Liver (tissue), 8 donors: ENCODE measurements at regions not wholly inside any gene's neighbourhood (a gene's known extent, or its start where the extent isn't known, plus 50 kb on each side); places are given as distances from the start of the nearest gene placed in this dataset.

Source experiments
- DNase-seq: peaks from one replicate; pipeline ENCODE4 v3.0.0-alpha.2; 2017; ENCODE audit warnings: low spot score
- H3K27ac ChIP-seq, 2 donors: one replicate each; pipeline ENCODE4 v1.7.0; 2013; ENCODE audit warnings: inconsistent platforms in 2 of 2, low read length in 2 of 2, control low read depth in 1 of 2, low read depth in 1 of 2, mild to moderate bottlenecking in 1 of 2
- H3K27me3 ChIP-seq, 4 donors: one replicate each; pipeline versions ENCODE4 v1.6.1 to v1.7.0; 2013; ENCODE audit warnings: low read length in 3 of 4, inconsistent platforms in 1 of 4, mild to moderate bottlenecking in 1 of 4, moderate library complexity in 1 of 4; ENCODE audit not compliant: control insufficient read depth in 4 of 4, insufficient read depth in 4 of 4
- H3K36me3 ChIP-seq, 4 donors: one replicate each; pipeline versions ENCODE4 v1.6.1 to v1.7.0; 2013; ENCODE audit warnings: low read length in 3 of 4, mild to moderate bottlenecking in 3 of 4, low read depth in 1 of 4, moderate library complexity in 1 of 4; ENCODE audit not compliant: control insufficient read depth in 4 of 4, insufficient read depth in 3 of 4
- H3K4me1 ChIP-seq, 4 donors: one replicate each; pipeline versions ENCODE4 v1.6.1 to v1.7.0; 2013; ENCODE audit warnings: low read length in 3 of 4, mild to moderate bottlenecking in 3 of 4, moderate library complexity in 1 of 4; ENCODE audit not compliant: control insufficient read depth in 4 of 4, insufficient read depth in 4 of 4
- H3K4me3 ChIP-seq, 3 donors: one replicate each; pipeline versions ENCODE4 v1.6.1 to v1.7.0; 2013; ENCODE audit warnings: low read length in 3 of 3, control low read depth in 1 of 3, low read depth in 1 of 3, mild to moderate bottlenecking in 1 of 3
- H3K9ac ChIP-seq, 2 donors: one replicate each; pipeline ENCODE4 v1.7.0; 2013; ENCODE audit warnings: low read length in 2 of 2, mild to moderate bottlenecking in 2 of 2, moderate library complexity in 2 of 2, control low read depth in 1 of 2, low read depth in 1 of 2
- H3K9me3 ChIP-seq, 4 donors: one replicate each; pipeline versions ENCODE4 v1.6.1 to v1.7.0; 2013; ENCODE audit warnings: low read length in 3 of 4; ENCODE audit not compliant: control insufficient read depth in 4 of 4
- ATF3 ChIP-seq: IDR thresholded peaks from 2 replicates; pipeline ENCODE4 v1.6.1; 2016; ENCODE audit warnings: antibody characterized with exemption
- CTCF ChIP-seq: fragments of 150-350 bp; IDR thresholded peaks from 2 replicates; pipeline ENCODE4 v1.5.1; 2017; ENCODE audit warnings: improper control_type of control experiment, low read depth, low read length; ENCODE audit not compliant: missing input control
- EGR1 ChIP-seq, 2 donors: IDR thresholded peaks; 2 replicates each; pipeline ENCODE4 v1.6.1; 2016 to 2018; ENCODE audit warnings: antibody characterized with exemption in 2 of 2, low read depth in 2 of 2
- FOXA1 ChIP-seq: IDR thresholded peaks from 2 replicates; pipeline ENCODE4 v1.6.1; 2016; ENCODE audit warnings: antibody characterized with exemption
- FOXA2 ChIP-seq: IDR thresholded peaks from 2 replicates; pipeline ENCODE4 v1.6.1; 2016; ENCODE audit warnings: antibody characterized with exemption
- GABPA ChIP-seq, 2 donors: IDR thresholded peaks in 1 of 2; conservative IDR thresholded peaks in 1 of 2; 2 replicates each; pipeline ENCODE4 v1.6.1; 2016; ENCODE audit warnings: antibody characterized with exemption in 2 of 2, mild to moderate bottlenecking in 1 of 2, moderate library complexity in 1 of 2
- HNF4A ChIP-seq, 2 donors: conservative IDR thresholded peaks; 2 replicates each; pipeline ENCODE4 v1.6.1; 2016; ENCODE audit warnings: antibody characterized with exemption in 2 of 2, mild to moderate bottlenecking in 2 of 2
- HNF4G ChIP-seq: IDR thresholded peaks from 2 replicates; pipeline ENCODE4 v1.6.1; 2016; ENCODE audit warnings: antibody characterized with exemption
- JUND ChIP-seq, 2 donors: IDR thresholded peaks; 2 replicates each; pipeline ENCODE4 v1.6.1; 2016; ENCODE audit warnings: antibody characterized with exemption in 2 of 2
- MAX ChIP-seq: IDR thresholded peaks from 2 replicates; pipeline ENCODE4 v1.6.1; 2016; ENCODE audit warnings: antibody characterized with exemption
- NR2F2 ChIP-seq: IDR thresholded peaks from 2 replicates; pipeline ENCODE4 v1.6.1; 2016; ENCODE audit warnings: antibody characterized with exemption
- RAD21 ChIP-seq, 2 donors: IDR thresholded peaks; 2 replicates each; pipeline ENCODE4 v1.6.1; 2016; ENCODE audit warnings: antibody characterized with exemption in 2 of 2, mild to moderate bottlenecking in 2 of 2
- REST ChIP-seq: IDR thresholded peaks from 2 replicates; pipeline ENCODE4 v1.6.1; 2016; ENCODE audit warnings: antibody characterized with exemption, mild to moderate bottlenecking
- RXRA ChIP-seq, 2 donors: IDR thresholded peaks; 2 replicates each; pipeline ENCODE4 v1.6.1; 2017 to 2018; ENCODE audit warnings: antibody characterized with exemption in 2 of 2, mild to moderate bottlenecking in 1 of 2
- SP1 ChIP-seq: IDR thresholded peaks from 2 replicates; pipeline ENCODE4 v1.6.1; 2018; ENCODE audit warnings: antibody characterized with exemption, mild to moderate bottlenecking
- TAF1 ChIP-seq: conservative IDR thresholded peaks from 2 replicates; pipeline ENCODE4 v1.6.1; 2016; ENCODE audit warnings: antibody characterized with exemption, mild to moderate bottlenecking
- YY1 ChIP-seq: IDR thresholded peaks from 2 replicates; pipeline ENCODE4 v1.6.1; 2016; ENCODE audit warnings: antibody characterized with exemption, mild to moderate bottlenecking
- ZBTB33 ChIP-seq: IDR thresholded peaks from 2 replicates; pipeline ENCODE4 v1.6.1; 2016; ENCODE audit warnings: antibody characterized with exemption
- WGBS: extraction: QIAGEN DNeasy Blood & Tissue Kit; methylation state at CpG from one replicate; pipeline ENCODE4 v1.1.7; 2013; 5-methylcytosine and 5-hydroxymethylcytosine counted together
- donor health status: healthy.
- donor health status: healthy.
- donor health status: healthy.
- donor health status: healthy.
- donor health status: healthy.

- TF ChIP-seq MAX: no peak
- no peak for TF ChIP-seq YY1
- TF ChIP-seq TAF1: no peak
Observed at GRCh38 chr2:156021146-156022040, 311.1 kb downstream of the NR4A2 start (continued).

GRCh38 chr2:156019341-156019740 lies 313.2 kb downstream of the NR4A2 start:
- WGBS: 96% methylated on average over 2 of the region's 2 CpGs
- Histone ChIP-seq H3K27me3 (no peaks in the 10 kb centered on the region), H3K4me1 (no peaks in the 10 kb centered on the region), H3K9ac (no peak overlapping the region), H3K4me3 (no peak overlapping the region), H3K9me3 (no peaks in the 10 kb centered on the region), H3K36me3 (no peaks in the 10 kb centered on the region), H3K27ac (no peak overlapping the region)
- TF ChIP-seq RAD21 (IDR thresholded peaks at IDR 0.05) (no peak), TAF1 (no peak), SP1 (no peak), EGR1 (IDR thresholded peaks at IDR 0.05; ENCODE audit: low read depth in 2 of 2) (no peak), HNF4A (conservative IDR thresholded peaks at IDR 0.05) (no peak), NR2F2 (no peak), MAX (no peak), FOXA2 (no peak), HNF4G (no peak), GABPA (IDR thresholded peaks at IDR 0.05 in 1 of 2, conservative IDR thresholded peaks at IDR 0.05 in 1 of 2) (no peak), CTCF (no peak), JUND (IDR thresholded peaks at IDR 0.05) (no peak), YY1 (no peak), ATF3 (no peak)
- DNase-seq: no peak

- Histone ChIP-seq H3K9ac (no peak overlapping the region), H3K4me1 (no peaks in the 10 kb centered on the region), H3K27ac (no peak overlapping the region), H3K27me3 (no peaks in the 10 kb centered on the region), H3K4me3 (no peak overlapping the region), H3K9me3 (no peaks in the 10 kb centered on the region), H3K36me3 (no peaks in the 10 kb centered on the region)
- 81% methylated on average over 1 of the region's 1 CpG for WGBS
- no peak for DNase-seq
- no peak for TF ChIP-seq SP1
- no peak for TF ChIP-seq TAF1
- TF ChIP-seq FOXA1: no peak
- TF ChIP-seq RAD21 (IDR thresholded peaks at IDR 0.05): no peak
- no peak for TF ChIP-seq YY1
- no peak for TF ChIP-seq EGR1 (IDR thresholded peaks at IDR 0.05; ENCODE audit: low read depth in 2 of 2)
- TF ChIP-seq RXRA (IDR thresholded peaks at IDR 0.05): no peak
- no peak for TF ChIP-seq ATF3
- no peak for TF ChIP-seq REST
- TF ChIP-seq MAX: no peak
- no peak for TF ChIP-seq ZBTB33
- TF ChIP-seq GABPA (IDR thresholded peaks at IDR 0.05 in 1 of 2, conservative IDR thresholded peaks at IDR 0.05 in 1 of 2): no peak
- TF ChIP-seq JUND (IDR thresholded peaks at IDR 0.05): no peak
Observed at GRCh38 chr2:156017341-156017885, 315.1 kb downstream of the NR4A2 start.
